Erythroblast (primary cell): ENCODE measurements at regions not wholly inside any gene's neighbourhood (a gene's known extent, or its start where the extent isn't known, plus 50 kb on each side); places are given as distances from the start of the nearest gene placed in this dataset.

Experiments
- GATA1 ChIP-seq: IDR thresholded peaks from 2 replicates; pipeline ENCODE4 v1.6.1; 2011; ENCODE audit warnings: low read depth, mild to moderate bottlenecking, control low read depth, low read length, moderate library complexity
- POLR2A ChIP-seq: IDR thresholded peaks from 2 replicates; pipeline ENCODE4 v1.6.1; 2011; ENCODE audit warnings: mild to moderate bottlenecking, low read length

DNA sequence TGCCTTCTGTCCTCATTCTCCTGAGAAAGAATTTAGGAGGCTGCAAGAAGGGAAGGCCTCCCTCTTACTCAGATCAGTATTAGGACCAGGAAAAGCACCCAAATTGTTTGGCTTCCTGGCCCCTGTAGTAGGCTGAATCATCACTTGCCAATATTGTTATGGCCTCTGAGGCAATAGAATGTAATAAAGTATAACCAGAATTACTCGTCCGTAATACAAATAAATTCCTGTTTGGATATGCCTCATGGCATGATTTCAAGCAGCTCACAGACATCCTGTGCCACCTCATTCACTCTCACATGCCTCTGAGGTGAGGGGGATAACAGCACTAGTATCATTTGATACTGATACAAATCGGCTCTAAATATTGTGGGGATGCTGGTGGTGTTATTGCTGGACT lies 427.3 kb downstream of the ISL1 start:
- no peak for TF ChIP-seq POLR2A
- TF ChIP-seq GATA1 = no peak
